GM21447 (cell line): ENCODE measurements at regions not wholly inside any gene's neighbourhood (a gene's known extent, or its start where the extent isn't known, plus 50 kb on each side); places are given as distances from the start of the nearest gene placed in this dataset.
"Not testable (repeated sequence)": the region's sequence is repeated elsewhere in the genome, so short reads cannot be mapped to it uniquely, and the experiment has no call there.

Source experiments
- ATAC-seq: cut with Tn5 transposase; IDR thresholded peaks from one replicate; pipeline ENCODE4 v1.9.1; 2021; ENCODE audit not compliant: unreplicated experiment

DNA sequence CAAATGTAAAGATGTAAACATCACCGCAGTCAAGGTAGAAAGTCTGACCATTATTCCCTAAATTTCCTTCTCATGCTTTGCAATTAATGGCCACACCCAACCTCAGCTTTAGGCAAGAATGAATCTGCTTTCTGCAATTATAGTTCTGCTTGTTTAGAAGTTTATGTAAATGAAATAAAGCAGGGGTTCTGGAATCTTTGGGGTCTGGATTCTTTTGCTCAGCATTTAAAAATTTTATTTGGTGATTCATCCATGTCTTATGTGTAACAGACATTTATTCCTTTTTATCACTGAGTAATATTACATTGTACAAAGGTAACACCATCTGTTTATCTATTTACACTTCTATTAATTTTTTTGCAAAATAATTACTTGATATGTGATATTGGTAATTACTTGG is 613.6 kb downstream of the UTRN start:
- ATAC-seq, result no peak

DNA sequence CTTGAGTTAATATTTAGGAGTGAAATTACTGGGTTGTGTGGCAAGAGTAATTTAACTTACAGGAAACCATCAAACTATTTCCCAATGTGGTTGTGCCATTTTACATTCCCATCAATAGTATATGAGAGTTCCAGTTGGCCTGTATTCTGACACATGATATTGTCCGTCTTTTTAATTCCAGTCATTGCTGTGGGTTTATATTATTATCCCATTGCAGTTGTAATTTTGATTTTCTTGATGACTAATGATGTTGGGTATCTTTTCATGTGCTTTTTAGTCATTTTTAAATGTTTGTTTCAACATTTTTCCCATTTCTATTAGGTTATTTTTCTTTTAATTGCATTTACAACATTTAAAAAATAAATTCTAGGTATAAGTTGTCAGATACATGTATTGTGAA is 614.0 kb downstream of the UTRN start:
- ATAC-seq, result no peak

DNA sequence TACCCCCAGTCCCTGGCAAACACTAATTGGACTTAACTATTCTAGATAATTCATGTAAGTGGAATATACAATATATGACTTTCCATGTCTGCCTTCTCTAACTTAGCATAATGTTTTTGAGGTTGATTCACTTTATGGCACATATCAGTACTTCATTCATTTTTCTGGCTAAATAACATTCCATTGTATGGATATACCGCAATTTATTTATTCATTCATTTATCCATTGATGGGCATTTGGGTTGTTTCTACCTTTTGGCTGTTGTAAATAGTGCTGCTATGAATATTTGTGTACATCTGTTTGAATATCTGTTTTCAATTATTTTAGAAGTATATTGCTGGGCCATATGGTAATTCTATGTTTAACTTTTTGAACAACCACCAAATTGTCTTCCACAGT is 616.3 kb downstream of the UTRN start:
- ATAC-seq, result no peak

DNA sequence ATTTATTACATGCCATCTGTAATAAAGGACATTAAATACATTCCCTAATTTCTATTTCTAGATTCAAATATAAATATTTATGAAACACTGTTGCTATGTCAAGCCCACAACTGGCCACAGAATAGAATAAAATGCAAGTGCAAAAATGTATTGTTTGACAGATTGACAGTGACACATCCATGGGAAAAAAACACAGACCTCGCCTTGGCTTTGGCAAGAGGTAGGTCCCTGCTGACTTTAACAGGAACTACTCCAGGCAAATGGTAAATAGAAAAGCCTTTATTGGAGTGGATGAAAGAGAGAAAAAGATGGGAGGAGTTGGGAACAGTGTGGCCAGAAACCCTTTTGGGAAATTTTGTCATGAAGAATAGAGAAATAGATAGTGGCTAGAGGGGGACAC is 622.9 kb downstream of the UTRN start:
- no peak for ATAC-seq

DNA sequence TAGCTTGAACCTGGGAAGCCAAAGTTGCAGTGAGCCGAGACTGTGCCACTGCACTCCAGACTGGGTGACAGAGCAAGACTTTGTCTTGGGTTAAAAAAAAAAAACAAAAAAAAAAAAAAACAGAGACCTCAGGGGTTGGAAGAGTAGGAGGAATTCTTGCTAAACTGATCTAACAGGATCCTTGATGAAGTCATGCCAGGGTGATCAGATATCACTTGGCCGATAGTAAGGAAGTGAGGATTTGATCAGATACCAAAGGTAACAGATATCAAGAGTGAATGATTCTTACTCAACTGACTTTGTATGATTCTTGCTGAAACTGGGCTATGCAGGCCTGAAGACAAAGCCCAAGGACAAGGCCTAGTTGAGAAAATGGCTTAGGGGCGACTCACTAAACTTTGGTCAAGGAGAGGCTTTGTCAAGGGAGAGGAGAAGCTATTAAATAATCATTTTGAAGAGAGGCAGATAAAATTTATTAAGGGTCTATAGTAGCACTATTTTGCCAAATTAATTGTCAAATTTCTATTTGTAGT is 624.7 kb downstream of the UTRN start:
- ATAC-seq, result no peak

DNA sequence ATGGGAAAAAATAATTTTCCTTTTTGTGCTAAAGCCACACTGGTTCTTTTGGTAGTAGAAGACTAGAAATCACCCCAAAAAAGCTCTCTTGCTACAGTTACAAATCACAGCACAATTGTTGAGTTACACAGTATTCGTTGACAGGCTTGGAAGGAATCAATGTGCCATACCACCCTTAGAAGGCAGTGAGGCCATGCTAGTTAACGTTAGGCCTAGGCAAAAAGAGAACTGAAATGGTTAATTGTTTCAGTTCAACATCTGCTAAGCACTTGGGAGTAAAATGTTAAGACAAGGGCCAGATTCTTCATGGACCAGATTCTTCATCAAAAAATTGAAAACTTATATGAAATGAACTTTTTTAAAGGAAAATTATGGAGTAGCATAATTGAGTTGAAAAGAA is 626.2 kb downstream of the UTRN start:
- ATAC-seq, result no peak

DNA sequence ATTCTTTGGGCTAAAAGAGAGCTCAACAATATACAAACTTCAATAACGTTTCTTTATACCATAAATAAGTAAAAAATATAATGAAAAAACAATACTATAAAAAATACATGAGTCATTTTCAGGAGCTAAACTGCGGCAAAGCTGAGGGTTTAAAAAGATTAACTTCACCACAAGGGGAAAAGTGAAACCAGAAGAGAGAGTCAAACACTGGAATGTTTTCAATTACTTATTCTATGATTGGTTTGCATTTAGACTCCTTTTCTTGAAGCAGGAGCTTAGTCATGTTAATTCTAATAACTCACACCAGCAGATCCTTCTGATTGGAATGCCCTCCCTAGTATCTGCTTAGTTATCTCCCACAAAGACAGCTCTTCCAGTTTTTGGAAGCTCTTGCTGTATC is 627.3 kb downstream of the UTRN start:
- ATAC-seq, result no peak

DNA sequence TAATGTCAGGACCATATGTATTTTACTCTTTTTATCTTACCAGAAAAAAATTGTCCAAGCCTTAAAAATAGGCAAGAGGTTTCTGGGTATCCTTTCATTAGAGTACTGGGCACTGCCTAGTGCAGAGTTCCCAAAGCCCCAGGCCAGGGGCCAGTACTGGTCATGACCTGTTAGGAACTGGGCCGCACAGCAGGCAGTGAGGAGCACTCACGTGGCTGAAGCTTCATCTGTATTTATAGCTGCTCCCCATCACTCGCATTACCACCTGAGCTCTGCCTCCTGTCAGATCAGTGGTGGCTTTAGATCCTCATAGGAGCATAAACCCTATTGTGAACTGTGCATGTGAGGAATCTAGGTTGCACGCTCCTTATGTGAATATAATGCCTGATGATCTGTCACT is 632.9 kb downstream of the UTRN start:
- ATAC-seq, result no peak

DNA sequence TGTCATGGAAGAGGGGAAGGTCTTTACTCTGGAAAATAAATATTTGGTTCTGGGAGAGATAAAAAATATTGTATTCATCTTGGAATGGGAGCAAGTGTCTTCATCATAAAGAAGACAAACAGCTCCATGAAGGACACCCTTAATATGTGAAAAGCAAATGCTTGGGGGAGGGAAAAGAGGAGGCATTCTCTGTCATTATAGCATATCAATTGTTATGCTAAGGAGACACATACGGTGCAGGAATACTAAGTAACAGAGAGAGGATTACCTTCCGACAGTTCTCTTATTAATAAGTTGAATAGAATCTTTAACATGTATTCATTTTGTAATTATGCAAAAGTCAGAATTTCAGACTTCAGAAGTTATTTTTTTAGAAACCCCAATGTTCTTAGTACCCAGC is 634.4 kb downstream of the UTRN start:
- ATAC-seq, result no peak

DNA sequence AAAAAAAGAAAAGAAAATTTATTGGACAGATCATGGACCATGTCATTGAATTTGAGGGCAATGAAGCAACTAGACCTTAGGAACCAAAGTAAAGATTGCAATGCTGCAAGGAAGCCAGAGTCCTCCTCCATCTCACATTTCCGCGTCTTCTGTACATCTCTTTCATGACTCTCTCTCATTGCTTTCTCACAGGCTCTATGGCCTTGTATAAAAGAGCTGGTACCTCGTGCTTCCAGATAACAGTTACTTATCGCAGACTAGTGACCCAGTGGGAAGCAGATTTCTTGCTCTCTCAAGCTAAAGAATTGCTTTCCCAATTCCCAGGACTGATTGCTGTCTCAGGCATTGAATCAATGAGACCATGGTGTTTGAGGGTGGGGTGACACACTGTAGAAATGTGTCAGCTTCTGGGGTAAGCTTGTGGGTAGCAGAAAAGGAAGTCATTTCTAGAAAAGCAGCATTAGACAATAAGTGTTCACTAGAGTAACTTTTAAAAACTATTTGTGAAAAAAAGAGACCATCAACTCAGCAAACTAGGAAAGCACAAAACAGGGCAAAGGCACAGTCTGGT is 635.3 kb downstream of the UTRN start:
- ATAC-seq, result no peak

DNA sequence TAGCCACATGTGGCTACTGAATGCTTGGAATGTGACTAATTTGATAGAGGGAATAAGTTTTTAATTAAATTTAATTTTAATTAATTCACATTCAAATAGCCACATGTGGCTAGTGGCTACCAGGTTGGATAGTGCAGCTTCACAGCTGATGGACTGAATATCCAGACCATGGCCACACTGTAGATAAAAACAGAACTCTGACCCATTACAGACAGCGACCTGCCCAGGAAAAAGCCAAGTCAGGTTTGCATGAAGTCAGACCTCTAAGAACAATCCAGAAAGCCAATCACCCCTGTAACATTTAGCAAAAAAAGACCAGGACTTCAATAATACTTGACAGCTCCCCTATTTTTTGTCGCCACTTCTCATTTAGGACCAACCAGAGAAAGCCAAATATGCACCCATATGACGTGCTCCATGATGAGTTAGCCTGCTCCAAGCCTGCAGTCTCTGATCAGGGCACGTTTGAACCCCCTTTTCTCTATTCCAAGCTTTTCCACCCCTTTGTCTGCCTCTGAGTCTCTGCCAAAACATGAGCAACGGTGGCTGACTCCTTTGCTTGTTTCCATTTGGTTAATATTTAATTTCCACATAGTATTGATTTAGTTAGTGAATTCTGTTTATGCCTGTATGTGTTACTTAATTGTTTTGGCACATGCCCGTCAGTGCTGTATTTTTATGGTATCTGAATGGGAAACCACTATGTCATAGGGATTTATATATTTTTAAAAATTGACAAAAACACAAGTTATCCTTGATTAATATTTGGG is 636.3 kb downstream of the UTRN start:
- ATAC-seq, result no peak

DNA sequence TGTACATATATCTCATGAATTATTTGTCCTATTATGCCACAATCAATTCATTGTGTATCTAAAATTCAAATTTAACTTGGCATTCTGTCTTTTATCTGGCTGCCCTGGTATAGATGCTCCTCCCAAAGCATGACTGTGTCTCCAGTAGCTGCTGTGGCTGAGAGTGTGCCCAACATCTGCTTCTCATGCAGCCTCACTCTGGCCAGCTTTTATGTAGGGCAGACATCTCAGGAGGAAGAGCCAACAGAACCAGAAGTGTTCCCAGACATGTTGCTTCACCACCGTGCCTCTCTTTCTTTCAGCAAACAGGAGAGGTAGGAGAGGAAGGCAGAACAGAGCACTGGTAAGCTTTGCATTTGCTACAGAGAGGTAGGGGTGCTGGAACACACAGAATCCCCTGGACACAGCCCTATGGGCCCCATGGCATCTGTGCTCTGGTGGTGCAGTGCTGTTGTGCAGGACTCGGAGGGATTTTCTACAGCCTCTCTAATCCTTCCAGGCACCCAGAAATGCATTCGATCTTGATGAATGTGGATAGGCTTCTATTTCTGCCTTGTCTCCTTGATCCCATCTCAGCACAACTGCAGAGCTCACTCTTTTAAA is 637.1 kb downstream of the UTRN start:
- ATAC-seq, result no peak

DNA sequence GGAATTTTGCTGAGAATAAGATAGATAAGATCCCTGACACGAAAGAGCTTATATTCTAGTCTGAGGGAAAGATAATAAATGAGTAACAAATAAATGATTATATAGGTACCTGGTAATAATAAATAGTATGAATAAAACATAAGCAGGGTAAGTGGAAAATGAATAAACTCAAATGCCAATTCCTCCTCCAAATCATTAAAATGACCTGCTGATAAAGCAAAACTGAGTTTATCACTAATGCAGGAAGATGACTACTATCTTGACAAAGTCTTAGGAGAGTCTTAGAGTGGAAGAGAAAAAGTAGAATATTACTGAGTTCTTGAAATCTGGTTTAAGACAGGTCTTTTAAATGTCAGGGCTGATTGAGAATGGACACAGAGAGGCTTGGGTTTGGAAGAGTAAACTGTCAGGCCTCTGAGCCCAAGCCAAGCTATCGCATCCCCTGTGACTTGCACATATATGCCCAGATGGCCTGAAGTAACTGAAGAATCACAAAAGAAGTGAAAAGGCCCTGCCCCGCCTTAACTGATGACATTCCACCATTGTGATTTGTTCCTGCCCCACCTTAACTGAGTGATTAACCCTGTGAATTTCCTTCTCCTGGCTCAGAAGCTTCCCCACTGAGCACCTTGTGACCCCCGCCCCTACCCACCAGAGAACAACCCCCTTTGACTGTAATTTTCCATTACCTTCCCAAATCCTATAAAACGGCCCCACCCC is 637.8 kb downstream of the UTRN start:
- not testable (repeated sequence) for ATAC-seq

DNA sequence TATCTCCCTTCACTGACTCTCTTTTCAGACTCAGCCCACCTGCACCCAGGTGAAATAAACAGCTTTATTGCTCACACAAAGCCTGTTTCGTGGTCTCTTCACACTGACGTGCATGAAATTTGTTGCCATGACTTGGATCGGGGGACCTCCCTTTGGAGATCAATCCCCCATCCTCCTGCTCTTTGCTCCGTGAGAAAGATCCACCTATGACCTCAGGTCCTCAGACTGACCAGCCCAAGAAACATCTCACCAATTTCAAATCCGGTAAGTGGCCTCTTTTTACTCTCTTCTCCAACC is 638.3 kb downstream of the UTRN start:
- ATAC-seq, result not testable (repeated sequence)

DNA sequence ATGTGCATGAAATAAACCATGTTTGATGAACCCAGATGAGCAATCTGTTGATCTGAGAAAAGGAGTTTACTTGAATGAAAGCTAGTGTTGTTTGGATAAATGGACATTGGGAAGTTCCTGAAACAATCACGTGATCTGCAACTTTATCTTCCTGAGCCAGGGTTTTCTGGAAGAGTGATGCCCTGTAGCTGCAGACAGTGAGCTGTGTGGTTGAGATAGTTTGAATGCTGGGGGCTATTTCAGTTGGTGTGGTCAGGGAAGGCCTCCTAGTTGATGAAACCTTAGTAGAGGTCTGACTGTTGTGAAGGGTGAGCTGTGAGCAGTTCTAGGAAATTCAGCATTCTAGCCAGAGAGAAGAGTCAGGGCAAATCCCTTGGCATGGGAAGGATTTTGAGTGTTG is 643.7 kb downstream of the UTRN start:
- ATAC-seq, result no peak

DNA sequence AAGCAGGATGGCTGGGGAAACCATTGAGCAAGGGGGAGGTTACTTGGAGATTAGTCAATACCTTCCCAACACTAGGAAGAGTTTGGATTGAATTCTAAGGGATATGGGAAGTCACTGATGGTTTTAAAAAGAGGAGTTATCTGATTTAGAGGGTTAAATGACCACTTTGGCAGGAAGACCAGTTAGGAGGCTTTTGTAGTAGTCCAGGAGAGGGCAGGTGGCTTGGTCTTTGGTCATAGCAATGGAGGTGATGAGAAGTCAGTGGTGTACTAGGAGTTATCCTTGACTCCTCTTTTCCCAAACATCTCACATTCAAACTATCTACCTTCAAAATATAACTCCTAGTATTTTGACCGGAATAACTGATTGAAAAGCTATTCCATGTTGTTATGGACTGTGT is 644.1 kb downstream of the UTRN start:
- no peak for ATAC-seq

DNA sequence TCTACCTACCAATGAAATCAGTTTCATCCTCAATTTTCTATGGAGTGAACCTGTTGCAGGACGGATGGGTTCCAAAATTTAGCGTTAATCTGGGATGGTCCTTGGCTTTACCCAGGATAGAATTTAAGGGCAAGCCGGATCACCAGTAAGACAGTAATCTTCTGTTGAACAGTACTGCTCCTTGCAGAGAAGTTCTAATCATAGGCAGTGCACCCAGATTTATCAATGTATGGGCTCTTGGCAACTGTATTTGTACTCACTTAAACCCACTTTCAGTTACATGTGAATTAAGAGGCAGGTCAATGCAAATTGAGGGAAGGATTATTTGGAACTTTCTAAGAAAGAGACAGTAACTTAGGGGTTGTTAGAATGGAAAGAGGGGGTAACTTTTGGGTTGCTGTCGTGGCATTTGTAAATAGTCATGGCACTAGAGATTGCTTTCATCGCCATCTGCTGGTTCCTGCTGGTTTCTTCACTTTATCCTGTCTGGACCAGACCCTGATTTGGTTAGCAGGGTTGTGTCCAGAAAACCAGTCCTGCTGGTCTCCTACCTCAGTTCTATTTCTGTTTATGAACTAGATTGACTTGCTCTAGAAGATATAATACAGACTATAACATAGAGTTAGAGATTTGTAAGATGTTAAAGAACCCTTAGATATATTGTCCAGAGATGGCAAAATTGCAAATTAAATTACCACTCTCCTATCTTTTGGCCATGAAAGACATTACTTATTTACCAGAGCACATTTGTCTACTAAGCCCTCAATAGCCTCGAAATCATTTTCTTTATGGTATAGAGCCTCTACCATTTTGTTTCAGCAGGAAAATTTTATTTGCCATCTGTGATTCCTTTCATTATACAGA is 646.3 kb downstream of the UTRN start:
- peak; percentile 79 for ATAC-seq

DNA sequence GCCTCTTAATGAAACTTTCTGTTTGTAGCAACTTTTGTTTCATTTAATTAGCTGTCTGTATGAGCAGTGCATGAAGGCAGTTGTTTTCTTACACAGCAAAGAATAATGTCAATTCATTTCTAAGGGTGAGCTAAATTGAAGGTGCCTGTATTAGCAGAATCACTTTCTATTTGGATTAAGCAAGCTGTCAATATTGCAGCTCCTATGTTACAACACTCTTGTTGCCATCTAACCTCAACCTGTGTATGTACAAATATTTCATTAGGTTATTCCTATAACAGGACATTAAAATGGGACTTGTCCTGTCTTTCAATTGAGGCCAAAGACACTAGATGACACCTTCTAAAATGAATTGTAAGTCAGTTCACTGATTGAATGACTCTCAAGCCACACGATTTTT is 647.5 kb downstream of the UTRN start:
- ATAC-seq, result no peak

DNA sequence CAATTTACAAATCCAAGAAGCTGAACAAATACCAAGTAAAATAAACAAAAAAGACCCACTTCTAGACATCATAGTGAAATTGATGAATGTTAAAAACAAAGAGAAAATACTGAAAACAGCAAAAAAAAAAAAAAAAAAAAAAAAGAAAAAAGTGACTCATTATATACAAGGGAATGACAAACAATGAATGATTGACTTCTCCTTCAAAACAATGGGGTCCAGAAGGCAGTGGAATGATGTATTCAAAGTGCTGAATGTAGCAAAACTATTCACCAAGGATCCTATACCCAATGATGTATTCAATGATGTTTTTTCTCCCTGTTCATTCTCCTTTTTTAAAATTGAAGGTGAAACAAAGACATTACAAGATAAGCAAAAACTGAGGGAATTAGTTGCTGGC is 650.0 kb downstream of the UTRN start:
- no peak for ATAC-seq

DNA sequence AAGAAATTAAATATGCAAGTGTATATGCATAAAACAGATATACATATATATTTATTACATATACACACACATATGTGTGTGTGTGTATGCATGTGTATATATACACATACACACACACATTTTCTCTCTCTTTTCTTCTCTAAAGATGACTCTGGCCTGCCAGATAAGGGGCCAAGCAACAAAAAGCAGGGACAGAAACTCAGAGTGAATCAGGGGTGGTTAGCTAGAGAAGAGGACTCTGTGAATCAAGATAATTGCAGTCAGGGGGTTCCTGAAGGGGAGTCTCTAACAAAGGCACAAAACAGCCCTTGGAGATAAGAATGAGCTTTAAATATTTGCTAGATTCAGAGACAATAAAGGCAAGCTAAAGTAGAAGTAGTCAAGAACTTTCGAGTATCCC is 650.5 kb downstream of the UTRN start:
- no peak for ATAC-seq

DNA sequence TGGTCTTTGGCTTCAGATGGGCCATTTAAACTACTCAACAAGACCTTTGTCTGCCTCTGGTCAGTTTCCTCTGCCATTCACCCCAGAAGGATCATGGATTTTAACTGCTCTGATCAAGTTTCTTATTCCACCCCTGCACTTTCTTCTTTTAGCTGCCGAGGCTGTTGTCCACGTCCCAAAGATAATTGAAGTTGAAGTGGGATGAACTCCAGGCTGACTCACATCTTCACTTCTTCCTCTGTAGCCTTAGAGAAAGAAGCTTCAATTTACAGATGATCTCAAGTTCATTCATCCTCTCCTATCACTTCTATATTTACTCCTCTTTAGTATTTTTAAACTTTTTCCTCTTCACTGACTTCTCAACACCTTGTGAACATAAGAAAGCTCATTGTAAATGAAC is 651.6 kb downstream of the UTRN start:
- no peak for ATAC-seq
